Stimulated activated CD4-positive, alpha-beta T cell treated with anti-CD3 and anti-CD28 coated beads, Interleukin-4, amount 100 ng/mL, for 24 hours (primary cell): ENCODE measurements at regions not wholly inside any gene's neighbourhood (a gene's known extent, or its start where the extent isn't known, plus 50 kb on each side); places are given as distances from the start of the nearest gene placed in this dataset.
"Not testable (repeated sequence)": the region's sequence is repeated elsewhere in the genome, so short reads cannot be mapped to it uniquely, and the experiment has no call there.

Source experiments
- DNase-seq: peaks from one replicate; pipeline ENCODE4 v3.0.0-alpha.2; 2020

DNA sequence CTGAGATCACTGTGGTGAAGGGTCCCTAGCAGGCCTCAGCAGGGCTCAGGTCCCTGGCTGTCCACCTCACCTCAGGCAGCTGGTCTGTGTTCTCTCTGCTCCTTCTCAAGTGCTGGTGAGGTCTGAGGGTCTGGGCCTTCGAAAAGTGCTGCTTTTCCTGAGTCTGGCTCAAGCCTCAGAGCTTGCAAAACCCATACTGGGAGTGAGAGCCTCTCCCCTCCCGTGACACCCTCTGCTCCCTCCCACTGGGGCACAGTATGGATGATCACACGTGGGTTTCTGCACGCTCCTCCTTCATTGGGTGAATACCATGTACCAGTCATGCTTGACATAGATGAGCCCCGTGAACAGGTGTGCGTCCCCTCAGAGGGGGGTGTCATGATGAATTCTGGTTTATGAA lies 73.3 kb upstream of the WASF3 start:
- no peak for DNase-seq

DNA sequence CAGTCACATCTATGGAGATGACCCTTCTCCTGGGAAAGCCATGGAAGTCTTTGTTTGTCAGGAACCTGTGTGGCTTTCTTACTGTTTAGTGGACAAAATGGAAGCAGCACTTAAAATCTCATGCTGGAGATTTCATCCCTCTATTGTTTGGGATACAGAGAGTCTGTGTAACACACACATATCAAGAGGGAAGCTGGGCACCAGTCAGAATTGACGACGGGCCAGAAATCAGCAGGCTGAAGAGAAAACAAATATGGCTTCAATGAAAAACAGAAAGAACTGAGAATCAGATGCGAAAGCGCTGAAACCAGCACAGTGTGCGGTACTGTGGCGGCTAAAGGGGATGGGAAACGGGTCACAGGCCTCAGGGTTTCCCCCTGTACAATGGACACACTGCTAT lies 72.2 kb upstream of the WASF3 start:
- DNase-seq, result no peak

DNA sequence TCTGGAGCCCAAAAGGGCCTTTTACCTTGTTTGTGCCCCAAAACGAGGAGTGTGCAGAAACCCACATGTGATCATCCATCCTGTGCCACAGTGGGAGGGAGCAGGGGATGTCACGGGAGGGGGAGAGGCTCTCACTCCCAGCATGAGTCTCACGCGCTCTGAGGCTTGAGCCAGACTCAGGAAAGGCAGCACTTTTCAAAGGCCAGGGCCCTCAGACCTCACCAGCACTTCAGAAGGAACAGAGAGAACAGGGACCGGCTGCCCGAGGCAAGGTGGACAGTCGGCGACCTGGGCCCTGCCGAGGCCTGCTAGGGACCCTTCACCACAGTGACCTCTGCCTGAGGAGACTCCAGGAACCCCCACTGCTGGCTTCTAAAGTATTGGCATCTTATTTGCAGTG lies 71.7 kb upstream of the WASF3 start:
- DNase-seq, result no peak

DNA sequence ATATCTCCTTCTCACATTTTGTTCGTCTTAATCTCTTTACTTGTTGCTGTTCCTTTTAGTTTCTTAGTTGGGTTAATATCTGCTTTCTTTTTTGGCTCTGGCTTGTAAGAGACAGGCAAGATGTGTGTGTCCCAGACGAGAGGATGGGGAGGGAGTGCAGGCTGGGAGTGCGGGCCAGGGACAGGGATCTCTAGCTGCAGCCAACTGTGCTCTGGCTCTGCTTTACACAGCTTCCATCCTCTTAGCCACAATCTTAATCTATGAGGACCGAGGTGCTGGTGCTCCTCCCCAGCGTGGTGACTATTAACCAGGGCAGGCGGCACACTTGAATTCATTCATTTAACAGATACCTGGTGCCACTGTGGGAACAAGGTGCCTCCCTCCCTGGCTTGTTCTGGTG lies 70.9 kb upstream of the WASF3 start:
- DNase-seq, result no peak

DNA sequence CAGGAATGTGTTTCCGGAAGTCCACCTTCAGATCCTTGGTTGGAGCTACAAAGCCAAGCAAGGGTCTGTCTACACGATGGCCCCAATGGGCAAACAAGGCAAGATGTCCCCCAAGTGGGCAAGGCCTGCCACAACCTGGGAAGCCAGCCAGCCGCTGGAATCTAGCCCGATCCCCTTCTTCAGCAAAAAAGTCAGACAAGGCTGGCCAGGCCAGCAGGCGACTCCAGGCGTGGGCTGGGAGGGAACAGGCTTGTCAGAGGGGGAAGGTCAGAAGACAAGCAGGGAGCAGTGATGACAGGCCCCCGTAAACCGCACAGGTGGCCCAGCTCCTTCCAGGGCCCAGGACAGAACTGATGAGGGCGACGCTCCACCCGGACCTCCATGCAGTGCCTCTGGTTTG lies 69.7 kb upstream of the WASF3 start:
- no peak for DNase-seq

DNA sequence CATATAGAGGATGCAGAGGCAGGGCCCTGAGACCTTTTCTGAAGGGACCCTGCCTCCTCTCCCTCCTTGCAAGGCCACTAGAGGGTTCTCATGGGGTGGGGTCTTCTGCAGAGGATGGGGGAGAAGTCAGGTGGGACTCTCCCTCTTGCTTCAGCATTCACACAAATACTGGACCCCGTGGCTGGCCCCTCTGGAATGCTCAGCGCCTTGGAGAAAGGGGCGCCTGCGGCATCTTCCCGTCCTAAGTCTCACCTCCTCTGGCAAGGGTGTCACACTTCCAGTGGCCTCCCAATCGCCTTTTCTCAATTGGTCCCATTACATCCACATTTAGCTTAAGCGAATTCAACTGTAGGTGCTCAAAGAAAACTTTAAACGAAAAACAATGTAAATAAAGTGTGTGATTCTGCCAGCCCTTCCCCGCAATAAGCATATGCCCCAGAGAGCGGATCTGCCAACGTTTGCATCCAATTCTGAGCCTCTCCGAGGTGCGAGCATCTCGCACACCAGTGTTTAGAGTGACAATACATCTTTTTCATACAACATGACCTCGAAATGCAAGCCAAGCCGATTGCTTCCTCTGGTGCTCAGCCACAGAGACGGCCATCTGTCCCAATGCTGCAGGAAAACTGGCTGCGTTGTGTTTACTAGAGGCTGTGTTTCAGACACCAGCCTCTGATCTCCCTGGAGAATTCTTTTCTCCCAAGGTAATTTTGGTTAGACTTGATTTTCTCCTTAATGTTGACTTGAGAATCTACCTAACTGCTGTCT lies 69.1 kb upstream of the WASF3 start:
- DNase-seq, result no peak

DNA sequence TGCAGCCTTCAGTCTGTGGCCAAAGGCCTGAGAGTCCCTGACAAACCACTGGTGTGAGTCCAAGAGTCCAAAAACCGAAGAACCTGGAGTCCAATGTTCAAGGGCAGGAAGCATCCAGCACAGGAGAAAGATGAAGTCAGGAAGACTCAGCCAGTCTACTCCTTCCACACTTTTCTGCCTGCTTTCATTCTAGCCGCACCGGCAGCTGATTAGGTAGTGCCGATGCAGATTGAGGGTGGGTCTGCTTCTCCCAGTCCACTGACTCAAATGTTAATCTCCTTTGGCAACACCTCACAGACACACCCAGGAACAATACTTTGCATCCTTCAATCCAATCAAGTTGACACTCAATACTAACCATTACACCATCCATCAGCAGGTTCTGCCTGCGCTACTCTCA lies 65.2 kb upstream of the WASF3 start:
- DNase-seq, result not testable (repeated sequence)

DNA sequence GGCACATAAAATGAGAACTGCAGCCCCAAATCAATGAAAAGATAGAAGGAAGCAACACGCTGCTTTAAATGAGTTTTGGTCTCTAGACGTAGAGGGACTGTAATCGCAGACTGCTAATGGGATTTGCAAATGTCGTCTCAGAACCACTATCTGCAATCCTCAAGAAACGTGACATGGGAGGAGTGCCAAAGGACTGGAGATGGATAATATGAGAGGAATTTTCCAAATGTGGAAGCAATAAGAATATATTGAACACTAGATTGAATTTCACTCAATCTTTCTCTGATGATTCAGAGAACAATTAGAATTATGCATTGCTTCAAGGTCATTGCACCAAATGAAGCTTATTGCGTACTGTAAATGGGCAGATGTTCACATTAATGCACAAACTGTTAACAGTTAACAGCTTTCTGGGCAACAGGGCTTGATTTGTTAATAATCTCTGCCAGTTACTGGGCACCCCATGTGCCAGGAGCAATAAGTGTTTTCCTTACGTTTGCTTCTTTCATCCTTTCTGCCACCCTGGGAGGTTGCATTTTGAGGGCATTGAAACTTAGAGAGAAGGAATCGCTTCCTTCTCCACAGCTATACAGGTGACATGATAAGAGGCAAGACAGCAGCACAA lies 62.8 kb upstream of the WASF3 start:
- no peak for DNase-seq

DNA sequence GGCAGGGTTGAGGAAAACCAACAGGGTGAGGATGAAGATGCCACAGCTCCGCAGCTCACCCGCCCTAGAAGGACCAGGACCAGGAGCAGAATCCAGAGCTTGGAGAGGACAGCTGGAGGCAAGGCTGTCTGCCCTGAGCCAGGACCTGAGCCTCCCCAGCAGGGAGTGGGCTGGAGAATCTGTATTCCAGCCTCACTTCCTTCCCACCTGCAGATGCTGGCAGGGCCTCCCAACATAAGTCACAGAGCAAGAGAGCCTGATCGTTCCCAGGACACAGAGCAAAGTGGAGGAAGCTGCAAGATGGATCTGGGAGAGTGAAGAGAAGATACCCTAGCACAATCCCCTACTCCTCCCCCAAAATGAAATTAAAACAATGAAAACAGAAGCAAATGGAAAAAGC lies 61.7 kb upstream of the WASF3 start:
- DNase-seq, result no peak

DNA sequence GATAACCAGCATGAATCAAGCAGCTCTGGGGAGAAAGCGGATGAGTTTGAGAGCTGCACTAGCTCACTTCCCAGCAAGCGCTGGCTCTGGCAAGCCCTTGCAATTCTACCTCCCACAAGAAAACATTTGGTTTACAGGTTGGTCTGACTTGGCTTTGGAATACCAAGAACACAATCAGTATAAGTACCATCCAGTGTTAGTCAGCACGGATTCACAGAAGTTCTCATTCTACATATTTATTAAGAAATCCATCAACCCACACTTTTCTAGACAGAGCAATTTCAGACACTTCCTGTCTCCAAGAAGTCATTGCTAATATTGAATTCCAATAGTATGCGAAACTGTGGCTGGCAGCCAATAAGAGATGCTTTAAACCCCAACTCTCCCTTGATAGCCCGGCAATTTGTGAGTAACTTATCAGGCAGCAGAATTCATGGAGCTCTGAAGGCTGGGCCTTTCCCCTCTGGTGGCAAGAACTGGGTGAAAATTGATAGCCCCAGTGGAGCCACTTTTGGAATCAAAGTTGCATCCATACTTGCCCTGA lies 59.4 kb upstream of the WASF3 start:
- DNase-seq, result no peak

DNA sequence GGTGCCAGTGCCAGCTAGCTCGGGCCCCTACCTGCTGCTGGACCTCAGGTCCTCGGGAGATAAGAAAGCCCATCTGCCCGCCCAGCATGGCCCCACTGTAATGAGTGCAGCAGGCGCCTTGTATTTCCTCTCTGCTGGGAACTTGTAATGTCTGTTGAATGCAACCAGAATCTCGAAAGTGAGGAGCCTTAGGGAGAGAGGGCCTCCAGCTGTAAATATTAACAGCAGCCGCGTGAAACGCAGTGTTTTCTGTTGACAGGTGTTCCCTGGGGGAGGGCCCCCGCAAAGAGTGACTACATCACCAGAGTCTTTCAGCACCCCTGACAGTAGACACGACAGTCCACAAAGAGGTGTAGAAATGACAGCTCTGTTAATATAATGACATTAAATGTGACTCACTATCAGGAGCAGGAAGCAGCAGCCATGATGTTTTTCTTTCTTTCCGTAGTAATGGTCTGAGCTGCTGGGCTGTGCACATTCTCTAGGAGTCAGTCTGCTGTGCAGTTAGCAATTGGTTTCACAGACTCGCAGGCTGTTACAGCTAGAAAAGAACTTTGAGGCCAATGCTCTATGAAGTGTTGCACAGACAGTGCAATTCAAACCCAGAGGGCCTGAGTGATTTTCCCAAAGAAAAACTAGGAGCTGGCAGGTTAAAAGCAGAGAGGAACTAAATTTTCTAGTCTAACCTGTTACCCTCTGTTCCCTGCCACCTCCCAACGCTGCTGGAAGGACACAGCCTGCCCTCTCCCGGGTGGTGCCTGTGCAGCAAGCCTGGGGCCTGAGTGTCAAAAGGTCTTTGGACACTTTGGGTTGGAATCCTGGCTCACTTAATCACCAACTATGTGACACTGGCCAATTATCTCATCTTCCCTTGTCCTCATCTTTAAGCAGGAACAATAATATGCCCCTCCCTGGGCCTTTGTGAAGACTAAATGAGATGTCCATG lies 58.6 kb upstream of the WASF3 start:
- no peak for DNase-seq

DNA sequence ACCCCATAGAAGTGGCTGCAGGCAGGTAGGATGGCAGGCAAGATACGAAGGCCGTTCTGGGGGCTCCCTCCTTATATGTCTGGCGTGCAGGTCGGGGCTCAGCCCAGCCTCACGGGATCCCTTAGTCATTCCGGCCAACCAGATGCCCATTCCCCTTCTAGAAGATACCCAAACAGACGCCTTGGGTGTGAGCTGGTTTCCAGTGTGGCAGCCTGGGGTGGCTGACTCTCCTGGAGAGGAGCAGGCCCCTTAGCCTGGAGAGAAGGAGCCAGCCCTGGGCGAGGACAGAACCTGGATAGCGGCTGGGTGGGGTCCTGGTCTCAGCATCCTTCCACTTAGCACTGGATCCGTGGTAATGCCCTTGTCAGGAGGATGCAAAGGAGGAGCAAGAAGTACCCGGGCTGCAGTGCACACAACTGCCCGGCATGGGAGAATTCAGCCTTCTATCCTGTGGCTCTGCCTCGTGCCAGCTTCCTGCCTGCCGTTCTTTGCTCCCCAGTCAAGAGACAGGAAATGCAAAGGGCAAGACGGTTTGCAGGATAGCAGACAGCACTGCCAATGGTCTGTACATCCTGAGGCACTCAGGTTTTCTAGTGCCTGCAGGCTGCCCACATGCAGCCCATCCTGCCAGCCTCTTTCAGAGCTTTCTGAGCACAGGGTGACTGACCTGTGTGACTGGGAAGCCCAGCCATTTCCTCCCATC lies 56.7 kb upstream of the WASF3 start:
- DNase-seq, result no peak

DNA sequence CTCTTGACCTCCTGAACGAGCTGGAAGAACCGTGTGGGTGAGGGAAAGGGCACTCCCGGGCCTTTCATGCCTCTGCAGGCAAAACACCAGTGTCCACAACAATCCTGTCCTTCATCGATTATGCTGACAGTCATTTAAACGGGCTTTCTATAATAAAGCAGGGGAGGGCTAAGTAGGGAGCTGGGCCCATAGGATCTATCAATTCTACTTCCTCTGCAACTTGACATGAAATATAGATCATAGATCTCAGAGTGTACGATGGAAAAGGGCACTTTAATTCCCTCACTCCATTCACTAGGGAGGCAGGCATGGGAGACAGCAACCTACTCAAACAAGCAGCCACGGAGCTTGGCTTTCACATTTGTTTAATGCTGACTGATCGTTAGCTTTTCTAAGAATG lies 55.8 kb upstream of the WASF3 start:
- DNase-seq, result no peak

DNA sequence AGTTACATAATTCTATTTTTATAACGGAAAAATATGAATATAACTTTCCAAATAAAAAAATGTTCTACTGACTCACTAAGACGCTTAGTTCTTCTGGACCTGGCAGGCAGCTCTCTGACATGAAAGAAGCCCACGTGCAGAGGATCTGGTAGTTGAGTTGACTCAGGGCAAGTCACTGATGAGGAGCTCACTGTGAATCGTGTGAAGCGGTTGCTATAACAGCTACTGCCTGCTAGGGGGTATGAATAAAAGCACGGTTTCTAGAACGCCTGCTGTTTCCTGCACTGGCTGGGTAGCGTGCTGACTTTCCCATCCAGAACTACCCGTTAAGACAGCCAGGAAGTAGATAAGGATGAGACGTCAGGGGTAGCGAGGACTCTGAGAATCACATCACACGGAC lies 54.7 kb upstream of the WASF3 start:
- DNase-seq, result peak; percentile 67

DNA sequence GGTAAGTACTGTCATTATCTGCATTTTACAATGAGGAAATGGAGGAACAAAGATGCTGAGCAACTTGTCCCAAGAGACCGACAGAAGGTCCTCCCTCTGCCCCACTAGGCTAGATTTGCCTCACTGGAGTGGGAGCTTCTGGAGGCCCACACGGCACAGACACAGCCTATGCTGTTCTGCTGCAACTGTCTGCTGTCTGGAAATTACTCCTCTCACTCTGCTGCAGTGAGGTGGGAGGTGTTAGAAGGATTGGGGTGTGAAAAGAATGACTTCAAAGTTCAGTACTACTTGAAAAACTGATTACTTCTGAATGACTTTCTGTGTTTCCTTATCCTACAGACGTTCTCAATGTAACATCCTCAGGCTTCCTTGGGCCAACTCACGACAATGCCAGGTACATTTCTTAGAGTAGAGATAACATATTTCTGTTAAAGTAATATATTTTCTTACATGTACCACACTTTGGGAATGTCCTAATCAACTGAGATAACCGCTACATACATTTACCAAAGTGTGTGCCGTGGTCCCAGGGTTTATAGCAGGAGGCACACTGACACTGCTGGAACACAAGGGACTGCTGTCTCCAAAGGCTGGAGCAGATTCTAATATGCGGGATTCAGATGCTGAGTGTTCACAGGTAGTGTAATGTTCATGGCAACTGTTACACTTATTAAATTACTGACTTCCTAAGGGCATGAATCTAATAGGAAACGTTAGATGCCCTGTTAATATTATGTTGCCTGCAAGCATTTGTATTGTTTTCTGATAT lies 53.5 kb upstream of the WASF3 start:
- peak; percentile 22 for DNase-seq
